Stromal cell of bone marrow (primary cell): ENCODE measurements at regions not wholly inside any gene's neighbourhood (a gene's known extent, or its start where the extent isn't known, plus 50 kb on each side); places are given as distances from the start of the nearest gene placed in this dataset.
"Not testable (repeated sequence)": the region's sequence is repeated elsewhere in the genome, so short reads cannot be mapped to it uniquely, and the experiment has no call there.

Experiments used
- DNase-seq: peaks from one replicate; pipeline ENCODE4 v3.0.0-alpha.2; 2012; ENCODE audit warnings: low read depth

DNA sequence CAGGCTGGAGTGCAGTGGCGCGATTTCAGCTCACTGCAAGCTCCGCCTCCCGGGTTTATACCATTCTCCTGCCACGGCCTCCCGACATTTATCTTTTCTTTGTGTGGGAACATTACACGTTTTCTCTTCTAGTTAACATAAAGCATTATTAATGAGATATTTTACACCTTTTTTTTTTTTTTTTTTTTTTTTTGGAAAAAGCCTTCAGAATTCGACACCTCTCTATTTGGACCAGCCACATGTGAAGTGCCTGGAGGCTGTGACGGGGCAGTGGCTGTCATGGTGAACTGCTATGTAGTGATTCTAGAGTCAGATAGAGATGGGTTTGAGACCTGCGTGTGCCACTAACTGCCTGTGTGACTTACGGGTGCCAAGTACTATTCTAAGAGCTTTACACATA lies 64.3 kb downstream of the SMIM38 start:
- no peak for DNase-seq

DNA sequence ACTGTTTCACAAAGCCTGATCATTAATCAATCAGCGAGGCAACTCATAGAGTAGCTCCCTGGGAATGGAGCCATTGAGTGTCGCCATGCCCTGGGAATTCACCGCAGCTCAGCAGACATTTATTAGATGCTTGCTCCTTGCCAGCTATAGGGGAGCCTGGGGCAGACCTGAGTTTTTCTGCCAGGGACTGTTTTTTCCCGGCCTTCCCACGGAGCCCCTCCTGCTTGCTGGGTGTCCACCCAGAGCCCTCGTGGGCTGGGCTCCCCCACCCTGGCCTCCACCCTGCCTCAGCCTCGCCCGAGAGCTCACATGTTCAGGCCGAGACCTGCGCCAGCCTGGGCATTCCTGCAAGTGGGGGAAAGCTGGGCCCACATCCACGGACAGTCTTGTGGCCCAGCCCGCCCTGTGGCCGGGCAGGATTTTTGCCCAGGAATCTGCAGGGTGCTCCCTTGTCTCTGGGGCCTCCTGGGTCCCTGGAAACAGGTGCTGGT lies 64.9 kb downstream of the SMIM38 start:
- no peak for DNase-seq

DNA sequence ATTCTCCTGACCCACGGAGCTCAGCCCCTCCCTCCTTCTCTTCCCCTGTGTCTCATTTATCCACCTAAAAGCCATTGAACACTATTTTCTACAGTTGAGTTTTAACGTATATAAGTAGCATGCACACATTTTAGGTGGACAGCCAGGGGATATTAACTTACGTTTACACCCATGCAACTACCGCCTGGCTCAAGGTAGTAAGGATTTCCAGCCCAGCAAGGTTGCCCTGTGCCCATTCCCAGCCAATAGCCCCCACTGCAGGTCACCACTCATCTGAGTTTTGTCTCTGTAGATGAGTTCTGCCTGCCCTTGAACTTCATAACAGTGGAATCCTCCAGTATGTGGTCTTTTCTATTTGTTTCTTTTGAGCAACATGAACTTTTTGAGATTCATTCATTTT lies 65.4 kb downstream of the SMIM38 start:
- DNase-seq = no peak

- not testable (repeated sequence) for DNase-seq
Observed at GRCh38 chr11:69221636-69222035, 65.9 kb downstream of the SMIM38 start.

DNA sequence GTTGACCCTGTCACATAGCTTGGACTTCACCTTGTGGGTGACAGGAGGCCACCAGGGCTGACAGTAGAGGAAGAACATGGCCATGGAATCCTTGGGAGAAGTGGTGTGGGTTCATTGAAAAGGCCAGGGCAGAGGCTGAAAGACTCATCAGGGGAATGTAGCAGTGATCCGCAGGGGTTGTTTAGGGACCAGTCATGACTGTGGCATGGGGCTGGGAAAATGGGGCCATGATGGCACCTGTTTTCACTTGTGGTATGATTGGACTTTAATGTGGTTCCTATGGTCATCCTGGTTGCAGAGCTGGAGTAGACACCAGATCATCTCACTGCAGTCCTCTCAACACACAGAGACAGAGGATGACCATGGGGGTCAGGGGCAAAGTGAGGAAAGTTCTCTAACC lies 66.7 kb upstream of the MYEOV start:
- DNase-seq = no peak

GRCh38 chr11:69229511-69229910 lies 64.4 kb upstream of the MYEOV start:
- no peak for DNase-seq

DNA sequence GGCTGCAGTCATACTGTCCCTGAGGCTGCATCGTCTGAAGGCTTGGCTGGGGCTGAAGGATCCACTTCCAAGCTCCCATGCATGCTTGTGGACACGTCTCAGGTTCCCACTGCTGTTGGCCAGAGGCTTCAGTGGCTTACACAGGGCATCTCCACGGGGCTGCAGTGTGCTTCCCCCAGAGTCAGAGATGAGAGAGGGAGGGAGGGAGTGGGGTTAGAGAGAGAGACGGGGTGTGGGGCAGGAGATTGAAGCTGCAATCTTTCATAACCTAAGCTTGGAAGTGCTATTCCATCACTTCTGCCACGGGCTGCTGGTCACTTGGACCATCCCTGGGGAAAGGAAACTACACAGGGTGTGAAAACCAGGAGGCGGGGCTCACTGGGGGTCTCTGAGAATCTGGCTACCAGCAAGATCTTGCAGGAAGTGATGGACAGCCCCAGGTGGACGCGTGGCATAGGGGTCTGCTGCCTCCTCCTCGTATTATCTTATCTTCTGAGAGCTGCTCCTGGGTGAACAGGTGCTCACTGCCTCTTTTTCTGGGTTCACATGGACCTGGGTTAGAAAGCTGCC lies 63.0 kb upstream of the MYEOV start:
- no peak for DNase-seq

DNA sequence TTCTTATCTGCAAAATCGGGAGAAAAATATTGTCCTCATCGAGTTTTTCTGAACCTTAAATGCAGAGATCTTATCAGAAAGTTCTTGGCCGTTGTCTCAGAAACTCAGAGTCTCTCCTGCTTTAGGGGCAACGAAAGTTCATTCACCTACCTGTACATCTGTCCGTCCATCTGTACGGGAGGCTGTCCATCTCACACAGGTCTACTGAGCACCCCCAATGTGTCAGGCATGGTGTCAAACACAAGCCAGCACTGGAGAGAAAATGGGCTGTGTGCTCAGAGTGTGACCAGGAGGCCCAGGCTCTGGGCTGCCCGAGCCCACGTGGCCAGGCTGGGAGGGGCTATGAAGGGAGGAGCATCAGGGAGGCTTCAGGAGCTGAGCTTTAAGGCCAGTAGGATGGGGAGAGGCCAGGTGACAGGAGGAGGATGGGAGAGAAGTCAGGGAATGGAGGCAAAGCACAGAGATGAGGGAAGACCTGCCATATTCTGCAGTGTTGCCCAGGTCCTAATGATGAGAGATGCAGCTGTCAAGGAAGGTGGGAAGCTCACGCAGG lies 62.4 kb upstream of the MYEOV start:
- DNase-seq = no peak

DNA sequence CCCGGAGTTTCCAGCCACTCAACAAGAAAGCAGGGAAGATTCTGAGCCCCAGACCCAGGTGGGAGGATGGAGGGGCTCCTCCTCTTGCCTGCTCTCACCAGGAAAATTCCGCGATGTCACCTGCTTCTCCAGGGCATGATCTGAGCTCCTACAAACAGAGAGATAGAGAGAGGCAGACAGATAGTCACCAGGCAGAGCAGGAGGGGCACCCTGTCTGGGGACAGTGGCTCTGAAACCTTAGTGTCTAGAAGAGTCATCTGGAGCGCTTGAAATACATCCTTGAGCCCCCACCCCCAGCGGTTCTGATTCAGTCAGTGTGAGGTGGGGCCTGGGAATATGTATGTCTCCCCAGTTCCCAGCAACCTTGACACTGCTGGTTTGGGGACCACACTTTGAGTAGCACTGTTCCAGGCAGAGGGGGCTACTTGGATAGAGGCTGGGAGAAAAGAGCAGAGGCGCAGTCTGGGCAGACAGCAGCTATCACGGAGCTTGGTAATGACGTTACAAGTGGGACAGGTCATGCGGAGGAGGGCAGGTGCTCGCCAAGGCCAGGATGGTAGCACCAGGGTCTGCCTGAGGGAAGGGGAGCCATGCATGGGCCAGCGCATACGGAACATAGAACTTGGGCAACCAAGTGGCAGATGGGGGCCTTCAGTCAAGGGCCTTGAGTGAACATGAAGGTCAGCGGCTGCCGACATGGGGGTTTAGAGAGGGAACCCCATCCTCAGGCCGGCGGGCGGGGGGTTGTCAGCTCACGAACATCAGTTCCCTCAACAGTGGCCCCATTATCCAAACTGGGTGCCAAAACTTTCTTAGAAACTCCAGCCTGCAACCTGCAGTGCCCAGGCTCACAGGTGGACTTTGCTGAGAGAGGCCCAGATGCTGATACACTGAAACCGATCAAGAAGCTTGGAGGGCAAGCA lies 60.9 kb upstream of the MYEOV start:
- DNase-seq = no peak

GRCh38 chr11:69233744-69234570 lies 60.0 kb upstream of the MYEOV start:
- no peak for DNase-seq

- DNase-seq = no peak
Observed at GRCh38 chr11:69234740-69235710, 58.9 kb upstream of the MYEOV start.

- DNase-seq = no peak
Observed at GRCh38 chr11:69238573-69239351, 55.2 kb upstream of the MYEOV start.

GRCh38 chr11:69239641-69240040 lies 54.3 kb upstream of the MYEOV start:
- no peak for DNase-seq

DNA sequence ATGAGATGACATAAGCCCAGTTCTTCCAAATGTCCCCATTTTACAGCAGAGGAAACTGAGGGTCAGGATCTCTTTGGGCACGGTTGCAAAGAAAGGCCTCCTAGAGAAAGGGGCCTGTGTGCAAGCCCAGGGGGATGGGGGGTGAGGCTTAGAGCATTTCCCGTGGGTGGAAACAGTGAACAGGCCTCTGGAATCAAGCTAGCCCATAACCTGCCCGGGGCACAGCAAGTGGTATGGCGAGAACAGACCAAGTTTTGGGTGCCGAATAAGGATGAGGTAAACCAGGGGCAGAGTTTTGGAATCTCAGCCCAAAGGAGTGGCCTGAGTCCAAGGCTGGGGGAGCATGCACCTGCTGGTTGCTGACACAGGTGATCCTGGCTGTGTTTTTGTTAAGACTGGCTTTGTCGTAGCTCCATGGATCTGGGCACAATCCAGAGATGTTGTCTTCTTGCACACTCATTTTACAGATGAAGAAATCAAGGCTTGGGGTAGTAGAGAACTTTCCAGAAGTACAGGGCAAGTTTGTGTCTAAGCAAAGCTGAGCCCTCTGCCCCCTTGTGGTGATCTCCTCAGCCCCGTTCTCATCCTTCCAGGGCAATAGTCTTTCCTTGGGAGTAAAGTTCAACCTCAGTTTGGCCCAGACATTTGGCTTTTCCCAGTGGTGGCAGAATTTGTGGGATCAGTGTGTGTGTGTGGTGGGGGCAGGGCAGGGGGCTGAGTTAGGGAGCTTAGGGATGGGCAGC lies 53.5 kb upstream of the MYEOV start:
- no peak for DNase-seq

GRCh38 chr11:69241075-69241740 lies 52.7 kb upstream of the MYEOV start:
- no peak for DNase-seq

- DNase-seq = no peak
Observed at GRCh38 chr11:69241844-69242243, 52.1 kb upstream of the MYEOV start.

- no peak for DNase-seq
Observed at GRCh38 chr11:69242266-69242920, 51.6 kb upstream of the MYEOV start.

DNA sequence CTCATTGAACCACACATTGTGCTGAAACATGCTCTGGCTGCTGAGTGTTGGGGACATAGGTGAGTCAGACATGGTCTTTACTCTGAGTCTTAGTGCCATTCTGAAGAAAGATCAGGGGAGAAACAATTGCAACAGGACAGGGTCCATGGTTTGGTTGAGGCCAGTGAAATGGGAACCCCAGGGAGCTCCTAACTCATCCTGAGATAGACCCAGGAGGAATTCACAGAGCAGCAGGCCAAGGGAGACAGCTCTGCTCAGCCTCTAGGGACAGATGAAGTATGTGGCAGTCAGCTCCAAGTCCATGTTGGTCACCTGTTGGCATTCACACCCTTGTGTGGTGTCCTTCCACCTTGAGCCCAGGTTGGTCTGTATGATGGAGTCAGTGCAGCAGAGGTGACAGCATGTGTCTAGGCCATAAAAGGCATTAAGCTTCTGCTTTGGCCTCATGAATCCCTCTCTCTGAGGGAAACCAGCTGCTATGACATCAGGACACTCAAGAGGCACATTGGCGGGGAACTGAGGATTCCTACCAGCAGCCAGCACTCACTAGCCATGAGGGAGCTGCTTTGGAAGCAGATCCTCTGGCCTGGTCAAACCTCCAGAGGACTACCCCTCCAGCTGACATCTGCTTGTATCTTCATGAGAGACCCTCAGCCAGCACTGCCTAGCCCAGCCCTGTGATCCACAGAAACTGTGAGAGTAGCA lies 50.3 kb upstream of the MYEOV start:
- DNase-seq = no peak
